Heart right ventricle (tissue), 16 donors: ENCODE measurements at regions not wholly inside any gene's neighbourhood (a gene's known extent, or its start where the extent isn't known, plus 50 kb on each side); places are given as distances from the start of the nearest gene placed in this dataset.
"Not testable (repeated sequence)": the region's sequence is repeated elsewhere in the genome, so short reads cannot be mapped to it uniquely, and the experiment has no call there.

ENCODE experiments used
- ATAC-seq, 8 donors: fragments of 200-7000 bp; cut with Tn5 transposase; one replicate each; pipeline ENCODE4 v1.9.1; 2020; ENCODE audit warnings: mild to moderate bottlenecking in 8 of 8, moderate library complexity in 8 of 8, moderate number of reproducible peaks in 1 of 8
- DNase-seq, 2 donors: peaks; one replicate each; pipeline ENCODE4 v3.0.0-alpha.2; 2020
- H3K27ac ChIP-seq, 10 donors: fragments of 200-600 bp; sonication (generic) in 2 of 10; one replicate each; pipeline versions ENCODE4 v1.5.0 to v1.8.0; 2020 to 2022; ENCODE audit warnings: mild to moderate bottlenecking in 3 of 10
- H3K27me3 ChIP-seq, 7 donors: fragments of 200-600 bp; one replicate each; pipeline ENCODE4 v1.8.0; 2021 to 2022; ENCODE audit warnings: mild to moderate bottlenecking in 2 of 7
- H3K36me3 ChIP-seq, 9 donors: fragments of 200-600 bp; sonication (generic) in 1 of 9; one replicate each; pipeline versions ENCODE4 v1.5.0 to v1.8.0; 2020 to 2022; ENCODE audit warnings: mild to moderate bottlenecking in 2 of 9
- H3K4me1 ChIP-seq, 9 donors: fragments of 200-600 bp; sonication (generic) in 1 of 9; one replicate each; pipeline versions ENCODE4 v1.5.0 to v1.8.0; 2020 to 2022; ENCODE audit warnings: mild to moderate bottlenecking in 4 of 9
- H3K4me3 ChIP-seq, 10 donors: fragments of 200-600 bp; sonication (generic) in 2 of 10; one replicate each; pipeline versions ENCODE4 v1.5.0 to v1.8.0; 2020 to 2022; ENCODE audit warnings: mild to moderate bottlenecking in 7 of 10, moderate library complexity in 2 of 10
- H3K9me3 ChIP-seq, 11 donors: fragments of 200-600 bp in 10 of 11; sonication (generic) in 2 of 11; one replicate each; pipeline versions ENCODE4 v1.5.0 to v1.8.0; 2013 to 2022; ENCODE audit warnings: mild to moderate bottlenecking in 2 of 11, control low read depth in 1 of 11, moderate library complexity in 1 of 11
- CTCF ChIP-seq, 9 donors: fragments of 200-600 bp; sonication (generic) in 2 of 9; IDR thresholded peaks; one replicate each; pipeline versions ENCODE4 v1.5.0 to v1.8.0; 2021 to 2022; ENCODE audit warnings: antibody characterized with exemption in 9 of 9, mild to moderate bottlenecking in 5 of 9, moderate library complexity in 1 of 9
- WGBS, 2 donors: extraction: QIAGEN DNeasy Blood & Tissue Kit; methylation state at CpG; one replicate each; pipeline ENCODE4 v1.1.7; 2013; ENCODE audit warnings: inconsistent platforms in 1 of 2; 5-methylcytosine and 5-hydroxymethylcytosine counted together
- intact Hi-C, 10 donors: fragments of 100-400 bp; cut with DNase I; formaldehyde crosslinking; loops; one replicate each; pipeline versions ENCODE4 v1.11.1 to v1.14.2; 2022
- donor health status: Arrhythmogenic right ventricular cardiomyopathy.
- donor health status: ischemic (EF 13 %, LVEDD 7.1; RV severe dilation, severe dysfunction).
- donor health status: healthy with polysubstance abuse.
- donor health status: DM: no; HTN: yes; CAD: no.
- donor health status: DM: no; HTN: no; CAD: no.
- donor health status: ischemic (EF 25% LVEDD 6.9; RV normal size, moderate dysfunction).
- donor health status: ischemic (EF 25% LVEDD 5.7; RV mildly dilated, moderate dysfunction).
- donor health status: healthy.
- donor health status: DM: yes; HTN: yes; CAD: no.
- donor health status: Ischemic cardiomyopathy.
- donor health status: ischemic (EF 35%, LVEDD 5.7; RV mildly dilated, moderate dysfunction).
- donor health status: nonischemic (EF 11% LVEDD 7.7; RV severe dilation, severe dysfunction).
- donor health status: DM: yes; HTN: yes; CAD: no.
- donor health status: PGD.
- donor health status: ischemic (EF 29% LVEDD 5.4; RV normal size, mild dysfunction).
- donor health status: nonischemic (EF 23%, LVEDD 6.1; RV moderate dilation, normal function).

GRCh38 chr4:115972967-115973366 is 859.5 kb upstream of the NDST4 start:
- no peak overlapping the region for H3K27ac ChIP-seq
- TF ChIP-seq CTCF (IDR thresholded peaks at IDR 0.05): no peak
- DNase-seq (no peak), ATAC-seq (no peak)
- H3K36me3 ChIP-seq: no peaks in the 10 kb centered on the region
- peaks cover 0 to 4% (median 0%) of the 10 kb centered on the region in 11 donors for H3K9me3 ChIP-seq
- intact Hi-C loops: no loop called here
- H3K27me3 ChIP-seq: no peaks in the 10 kb centered on the region
- H3K4me1 ChIP-seq: no peaks in the 10 kb centered on the region
- 81 to 84% methylated on average over 2 of the region's 2 CpGs for WGBS, 2 donors
- H3K4me3 ChIP-seq: no peak overlapping the region

GRCh38 chr4:115970859-115971258 is 857.4 kb upstream of the NDST4 start:
- Histone ChIP-seq H3K4me1 (no peaks in the 10 kb centered on the region), H3K36me3 (no peaks in the 10 kb centered on the region), H3K4me3 (no peak overlapping the region), H3K27me3 (no peaks in the 10 kb centered on the region), H3K9me3 (peaks cover 0 to 4% (median 0%) of the 10 kb centered on the region in 11 donors), H3K27ac (no peak overlapping the region)
- 88 to 91% methylated on average over 2 of the region's 2 CpGs for WGBS, 2 donors
- no peak for TF ChIP-seq CTCF (IDR thresholded peaks at IDR 0.05)
- ATAC-seq (no peak), DNase-seq (no peak)
- intact Hi-C loops: no loop called here

- H3K27ac ChIP-seq: no peak overlapping the region
- 65 to 79% methylated on average over 1 of the region's 1 CpG for WGBS, 2 donors
- no peak overlapping the region for H3K4me3 ChIP-seq
- peaks cover 0 to 4% (median 0%) of the 10 kb centered on the region in 11 donors for H3K9me3 ChIP-seq
- DNase-seq (no peak), ATAC-seq (no peak)
- no peaks in the 10 kb centered on the region for H3K27me3 ChIP-seq
- no peaks in the 10 kb centered on the region for H3K36me3 ChIP-seq
- H3K4me1 ChIP-seq: no peaks in the 10 kb centered on the region
- intact Hi-C loops: no loop called here
- TF ChIP-seq CTCF (IDR thresholded peaks at IDR 0.05): no peak
Measured at GRCh38 chr4:115969756-115970155, 856.3 kb upstream of the NDST4 start.

- Histone ChIP-seq H3K36me3 (no peaks in the 10 kb centered on the region), H3K9me3 (peaks cover 0 to 4% (median 0%) of the 10 kb centered on the region in 11 donors), H3K4me3 (no peak overlapping the region), H3K4me1 (no peaks in the 10 kb centered on the region), H3K27me3 (no peaks in the 10 kb centered on the region), H3K27ac (no peak overlapping the region)
- DNase-seq (no peak), ATAC-seq (no peak)
- TF ChIP-seq CTCF (IDR thresholded peaks at IDR 0.05): no peak
- intact Hi-C loops: no loop called here
- 87 to 95% methylated on average over 3 of the region's 3 CpGs for WGBS, 2 donors
Measured at GRCh38 chr4:115965588-115965987, 852.2 kb upstream of the NDST4 start.

- 69 to 74% methylated on average over 6 of the region's 6 CpGs for WGBS, 2 donors
- H3K9me3 ChIP-seq, H3K27ac ChIP-seq, ATAC-seq, intact Hi-C loops, H3K27me3 ChIP-seq, DNase-seq, H3K4me1 ChIP-seq, H3K36me3 ChIP-seq, H3K4me3 ChIP-seq: not testable (repeated sequence)
Measured at GRCh38 chr4:115956054-115956796, 842.8 kb upstream of the NDST4 start.
